K562 (cell line): ENCODE measurements at regions not wholly inside any gene's neighbourhood (a gene's known extent, or its start where the extent isn't known, plus 50 kb on each side); places are given as distances from the start of the nearest gene placed in this dataset.

Experiments
- ATAC-seq: fragments of 200-7000 bp; cut with Tn5 transposase; 3 replicates; pipeline ENCODE4 v1.9.1; 2020; ENCODE audit warnings: moderate library complexity
- BruUV-seq: library from RNA; stranded (reverse); fragments of 400-500 nt; replicated peaks from 2 replicates; lab custom pipeline; 2021; lab: Mats Ljungman, UMichigan
- CTCF ChIA-PET: fragments of 300-600 bp; formaldehyde crosslinking; extraction: SDS; loops from one replicate; lab custom pipeline; 2021; ENCODE audit warnings: low intra/inter-chr PET ratio; lab: Yijun Ruan, JAX
- POLR2A ChIA-PET: fragments of 300-600, 350-650 bp; sonication (Branson Sonifier 250); formaldehyde crosslinking; extraction: SDS; loops from one replicate; lab custom pipeline; 2021; ENCODE audit warnings: antibody characterized with exemption, inconsistent platforms; lab: Yijun Ruan, JAX
- DNase-seq, 4 experiments: peaks; one replicate each; pipeline versions ENCODE4 v3.0.0 to v3.0.0-alpha.2; 2011 to 2018; ENCODE audit warnings: low spot score in 3 of 4, mixed read lengths in 3 of 4; ENCODE audit errors: extremely low read depth in 1 of 4
- FAIRE-seq: peaks from 2 replicates; lab custom pipeline; 2011; peaks lifted over from hg19 to GRCh38; lab: Jason Lieb, UNC
- H2AFZ ChIP-seq: 2 replicates; pipeline ENCODE4 v1.6.0; 2011; ENCODE audit warnings: low read depth, low read length, control low read depth, inconsistent platforms
- H3K27ac ChIP-seq: fragments of 200-600 bp; 3 replicates; pipeline ENCODE4 v1.8.0; 2011; ENCODE audit warnings: low read depth, mild to moderate bottlenecking, control low read depth, inconsistent platforms, low read length, moderate library complexity, mixed read lengths; ENCODE audit errors: extremely low read depth
- H3K27me3 ChIP-seq, 2 experiments: fragments of 300-600 bp in 1 of 2; 2 replicates in 1 of 2; 3 replicates in 1 of 2; pipeline versions ENCODE4 v1.6.0 to v1.8.0; 2011; ENCODE audit warnings: inconsistent platforms in 2 of 2, low read length in 2 of 2, mild to moderate bottlenecking in 1 of 2, mixed read lengths in 1 of 2, moderate library complexity in 1 of 2; ENCODE audit not compliant: control insufficient read depth in 2 of 2, insufficient read depth in 2 of 2
- H3K36me3 ChIP-seq: fragments of 300-600 bp; 3 replicates; pipeline ENCODE4 v1.8.0; 2011; ENCODE audit warnings: mild to moderate bottlenecking, low read length, inconsistent platforms; ENCODE audit not compliant: control insufficient read depth, insufficient read depth
- H3K4me1 ChIP-seq, 2 experiments: fragments of 200-600 bp in 1 of 2; replicated peaks in 1 of 2; 2 replicates in 1 of 2; 3 replicates in 1 of 2; pipeline versions ENCODE4 v1.5.1 to v1.8.0; 2011; ENCODE audit warnings: inconsistent platforms in 2 of 2, low read length in 2 of 2, mild to moderate bottlenecking in 1 of 2, mixed read lengths in 1 of 2, moderate library complexity in 1 of 2; ENCODE audit not compliant: control insufficient read depth in 2 of 2, insufficient read depth in 2 of 2
- H3K4me2 ChIP-seq: 2 replicates; pipeline ENCODE4 v1.6.1; 2011; ENCODE audit warnings: low read length, control low read depth, inconsistent platforms, mixed read lengths; ENCODE audit not compliant: insufficient read depth
- H3K4me3 ChIP-seq: fragments of 200-600 bp; sonication (generic), shearing (Covaris generic); 2 replicates; pipeline ENCODE4 v1.5.1; 2016; ENCODE audit warnings: control low read depth, inconsistent platforms
- H3K79me2 ChIP-seq: fragments of 200-600 bp; 3 replicates; pipeline ENCODE4 v1.8.0; 2011; ENCODE audit warnings: low read length, inconsistent platforms; ENCODE audit not compliant: control insufficient read depth, insufficient read depth
- H3K9ac ChIP-seq, 2 experiments: 2 replicates each; pipeline versions ENCODE4 v1.6.0 to v1.6.1; 2011; ENCODE audit warnings: low read depth in 2 of 2, low read length in 2 of 2, control low read depth in 1 of 2, inconsistent platforms in 1 of 2, mild to moderate bottlenecking in 1 of 2, mixed read lengths in 1 of 2; ENCODE audit not compliant: insufficient read depth in 1 of 2
- H3K9me1 ChIP-seq: one replicate; pipeline ENCODE4 v1.6.0; 2011; ENCODE audit warnings: inconsistent platforms, mild to moderate bottlenecking, low read length, moderate library complexity; ENCODE audit not compliant: control insufficient read depth, insufficient read depth
- H3K9me3 ChIP-seq: replicated peaks from 2 replicates; pipeline ENCODE4 v1.5.1; 2011; ENCODE audit warnings: low read depth, low read length, inconsistent platforms; ENCODE audit not compliant: control insufficient read depth, insufficient read depth
- H4K20me1 ChIP-seq: replicated peaks from 2 replicates; pipeline ENCODE4 v1.6.1; 2011; ENCODE audit warnings: low read length, inconsistent platforms, mixed read lengths; ENCODE audit not compliant: control insufficient read depth, insufficient read depth
- ARID1B ChIP-seq: fragments of 450-650 bp; IDR thresholded peaks from 2 replicates; pipeline ENCODE4 v1.6.1; 2016; ENCODE audit warnings: antibody characterized with exemption, mild to moderate bottlenecking, inconsistent platforms
- CCAR2 ChIP-seq: fragments of 200-400 bp; formaldehyde crosslinking; IDR thresholded peaks from 2 replicates; pipeline ENCODE4 v1.6.1; 2017; ENCODE audit warnings: mild to moderate bottlenecking, low read depth, low read length
- ETS2 ChIP-seq: IDR thresholded peaks from 2 replicates; pipeline ENCODE4 v1.6.1; 2016; ENCODE audit warnings: borderline replicate concordance, missing genetic modification characterization, mild to moderate bottlenecking, moderate library complexity, missing compliant biosample characterization; ENCODE audit not compliant: poor library complexity, severe bottlenecking
- FOXK1 ChIP-seq: sonication (generic); formaldehyde crosslinking; IDR thresholded peaks from 2 replicates; pipeline ENCODE4 v1.8.0; 2022; ENCODE audit warnings: missing genetic modification reagents, mild to moderate bottlenecking, borderline replicate concordance
- MLLT1 ChIP-seq, 2 experiments: fragments of 450-650 bp; IDR thresholded peaks; 2 replicates each; pipeline ENCODE4 v1.6.1; 2016
- MXI1 ChIP-seq: IDR thresholded peaks from 2 replicates; pipeline ENCODE4 v1.6.1; 2011; ENCODE audit warnings: low read depth, mild to moderate bottlenecking, improper control_type of control experiment, low read length
- THRB ChIP-seq: fragments of 450-650 bp; formaldehyde crosslinking; conservative IDR thresholded peaks from 2 replicates; pipeline ENCODE4 v1.4.0; 2022; ENCODE audit warnings: mild to moderate bottlenecking, missing genetic modification characterization
- ZNF592 ChIP-seq: fragments of 450-650 bp; IDR thresholded peaks from 2 replicates; pipeline ENCODE4 v1.6.1; 2017; ENCODE audit warnings: antibody characterized with exemption, mild to moderate bottlenecking
- ZNF695 ChIP-seq: fragments of 450-650 bp; formaldehyde crosslinking; IDR thresholded peaks from 2 replicates; pipeline ENCODE4 v1.4.0; 2020; ENCODE audit warnings: mild to moderate bottlenecking, moderate library complexity
- ZNF79 ChIP-seq: fragments of 250-450 bp; sonication (Bioruptor Pico); IDR thresholded peaks from 2 replicates; pipeline ENCODE4 v1.4.0; 2020; ENCODE audit warnings: low read depth, mild to moderate bottlenecking, moderate library complexity
- WGBS: fragments of 100-300 bp; shearing (Covaris generic); methylation state at CpG from one replicate; pipeline ENCODE4 v1.1.6; 2016; ENCODE audit warnings: low coverage, mixed read lengths; ENCODE audit not compliant: insufficient coverage; ENCODE audit errors: missing lambda C conversion rate; 5-methylcytosine and 5-hydroxymethylcytosine counted together
- in situ Hi-C: fragments of 300-500 bp; cut with MboI; formaldehyde crosslinking; loops from 4 replicates; pipeline ENCODE4 v1.15.0; 2018; ENCODE audit warnings: inconsistent platforms, mixed read lengths
- intact Hi-C: fragments of 100-400 bp; cut with micrococcal nuclease; formaldehyde crosslinking; loops from 2 replicates; pipeline ENCODE4 v1.14.2; 2022

GRCh38 chr2:225765820-225766219, 366.3 kb downstream of the NYAP2 start (continued):
- no peak for TF ChIP-seq ZNF592
- TF ChIP-seq MLLT1 (IDR thresholded peaks at IDR 0.05), result no peak

- no peak overlapping the region for H3K27ac ChIP-seq
- no peaks in the 10 kb centered on the region for H3K36me3 ChIP-seq
- ATAC-seq (no peak), FAIRE-seq (no peak), DNase-seq (no peak)
- H3K4me3 ChIP-seq, result no peak overlapping the region
- H3K79me2 ChIP-seq, result no peaks in the 10 kb centered on the region
- BruUV-seq, result no TSS peak
- H2AFZ ChIP-seq, result no peak overlapping the region
- ChIA-PET POLR2A (no interaction called here), CTCF (no interaction called here)
- H3K27me3 ChIP-seq, result no peaks in the 10 kb centered on the region
- no peaks in the 10 kb centered on the region for H3K9me3 ChIP-seq
- H3K4me2 ChIP-seq, result no peak overlapping the region
- H4K20me1 ChIP-seq, result no peaks in the 10 kb centered on the region
- H3K9me1 ChIP-seq, result no peaks in the 10 kb centered on the region
- TF ChIP-seq FOXK1, result no peak
- no peak for TF ChIP-seq MXI1
- TF ChIP-seq ETS2 (tag), result no peak
- no peak for TF ChIP-seq ZNF79
- TF ChIP-seq ZNF695 (CRISPR knock-in tag), result no peak
- no peak for TF ChIP-seq THRB (CRISPR knock-in tag)
- no peak for TF ChIP-seq CCAR2
- TF ChIP-seq ARID1B, result no peak
- H3K9ac ChIP-seq, result no peak overlapping the region
- WGBS, result 0% methylated on average over 5 of the region's 5 CpGs
- in situ Hi-C loops, result no loop called here
- H3K4me1 ChIP-seq, result no peaks in the 10 kb centered on the region
- intact Hi-C loops, result no loop called here
Measured at GRCh38 chr2:225764346-225764745, 364.8 kb downstream of the NYAP2 start.
